GM12873 (cell line): ENCODE measurements at regions not wholly inside any gene's neighbourhood (a gene's known extent, or its start where the extent isn't known, plus 50 kb on each side); places are given as distances from the start of the nearest gene placed in this dataset.

ENCODE experiments used
- CTCF ChIP-seq: IDR thresholded peaks from 2 replicates; pipeline ENCODE4 v1.5.1; 2012; ENCODE audit warnings: low read depth, mild to moderate bottlenecking, moderate library complexity, low read length, control low read depth; ENCODE audit not compliant: insufficient read depth; ENCODE audit errors: missing control alignments

- no peak for TF ChIP-seq CTCF
Measured at GRCh38 chr3:177802151-177802900, 605.0 kb upstream of the TBL1XR1 start.

- TF ChIP-seq CTCF: no peak
Measured at GRCh38 chr3:177803500-177803899, 606.2 kb upstream of the TBL1XR1 start.

- no peak for TF ChIP-seq CTCF
Measured at GRCh38 chr3:177804032-177804431, 606.8 kb upstream of the TBL1XR1 start.

- TF ChIP-seq CTCF: no peak
Measured at GRCh38 chr3:177804646-177805045, 607.4 kb upstream of the TBL1XR1 start.

GRCh38 chr3:177807150-177807875 is 610.0 kb upstream of the TBL1XR1 start:
- no peak for TF ChIP-seq CTCF

- TF ChIP-seq CTCF: no peak
Measured at GRCh38 chr3:177810162-177810623, 612.9 kb upstream of the TBL1XR1 start.

GRCh38 chr3:177811112-177811511 is 613.8 kb upstream of the TBL1XR1 start:
- TF ChIP-seq CTCF: no peak
